OCI-LY1 (cell line): ENCODE measurements at regions not wholly inside any gene's neighbourhood (a gene's known extent, or its start where the extent isn't known, plus 50 kb on each side); places are given as distances from the start of the nearest gene placed in this dataset.

Source experiments
- H2AFZ ChIP-seq: fragments of 200-600 bp; sonication (generic), shearing (Covaris generic); 2 replicates; pipeline ENCODE4 v1.6.0; 2014; ENCODE audit warnings: antibody characterized with exemption, mild to moderate bottlenecking, low read length
- H3F3A ChIP-seq: fragments of 200-600 bp; sonication (generic), shearing (Covaris generic); 2 replicates; pipeline ENCODE4 v1.6.0; 2014; ENCODE audit warnings: mild to moderate bottlenecking, antibody characterized with exemption, low read length, moderate library complexity; ENCODE audit not compliant: insufficient read depth
- H3K27ac ChIP-seq: fragments of 200-600 bp; sonication (generic); 2 replicates; pipeline ENCODE4 v1.5.1; 2014; ENCODE audit warnings: low read length, mixed run types, mild to moderate bottlenecking, low read depth; ENCODE audit not compliant: poor library complexity, severe bottlenecking
- H3K27me3 ChIP-seq: fragments of 200-600 bp; sonication (generic); 2 replicates; pipeline ENCODE4 v1.6.0; 2014; ENCODE audit warnings: antibody characterized with exemption, mild to moderate bottlenecking, low read length, moderate library complexity; ENCODE audit not compliant: insufficient read depth
- H3K36me3 ChIP-seq: fragments of 200-600 bp; sonication (generic); 2 replicates; pipeline ENCODE4 v1.6.1; 2014; ENCODE audit warnings: mild to moderate bottlenecking, antibody characterized with exemption, low read length, moderate library complexity, mixed read lengths; ENCODE audit not compliant: insufficient read depth
- H3K4me1 ChIP-seq: fragments of 200-600 bp; sonication (generic); 2 replicates; pipeline ENCODE4 v1.5.1; 2014; ENCODE audit warnings: mild to moderate bottlenecking, low read length, moderate library complexity; ENCODE audit not compliant: insufficient read depth, severe bottlenecking
- H3K4me2 ChIP-seq: fragments of 200-600 bp; sonication (generic), shearing (Covaris generic); 2 replicates; pipeline ENCODE4 v1.6.1; 2014; ENCODE audit warnings: low read length
- H3K4me3 ChIP-seq: fragments of 200-600 bp; sonication (generic); 2 replicates; pipeline ENCODE4 v1.5.1; 2014; ENCODE audit warnings: low read length, low read depth, mild to moderate bottlenecking, mixed read lengths; ENCODE audit not compliant: poor library complexity, severe bottlenecking
- H3K79me2 ChIP-seq: fragments of 200-600 bp; shearing (Covaris generic); 2 replicates; pipeline ENCODE4 v1.6.1; 2016; ENCODE audit warnings: mixed run types, low read length, mixed read lengths; ENCODE audit not compliant: insufficient read depth
- H3K9ac ChIP-seq: fragments of 200-600 bp; sonication (generic), shearing (Covaris generic); 2 replicates; pipeline ENCODE4 v1.6.1; 2014; ENCODE audit warnings: mild to moderate bottlenecking, low read length, mixed read lengths
- H3K9me2 ChIP-seq: fragments of 200-600 bp; sonication (generic), shearing (Covaris generic); 2 replicates; pipeline ENCODE4 v1.6.1; 2014; ENCODE audit warnings: low read depth, mild to moderate bottlenecking, low read length, mixed read lengths
- H3K9me3 ChIP-seq: fragments of 200-600 bp; shearing (Covaris generic); 2 replicates; pipeline ENCODE4 v1.6.1; 2014; ENCODE audit warnings: low read length, mixed read lengths
- H4K20me1 ChIP-seq: fragments of 200-600 bp; sonication (generic), shearing (Covaris generic); 2 replicates; pipeline ENCODE4 v1.6.0; 2016; ENCODE audit warnings: mild to moderate bottlenecking, low read length; ENCODE audit not compliant: insufficient read depth
- CTCF ChIP-seq: fragments of 200-600 bp; sonication (generic), shearing (Covaris generic); IDR thresholded peaks from 2 replicates; pipeline ENCODE4 v1.5.1; 2017; ENCODE audit warnings: mild to moderate bottlenecking, antibody characterized with exemption, low read length, moderate library complexity, mixed read lengths
- EZH2 ChIP-seq: fragments of 200-600 bp; sonication (generic), shearing (Covaris generic); IDR thresholded peaks from 2 replicates; pipeline ENCODE4 v1.8.0; 2017; ENCODE audit warnings: borderline replicate concordance, mixed run types, mild to moderate bottlenecking, antibody characterized with exemption, low read length, moderate library complexity, mixed read lengths

- H2AFZ ChIP-seq: peak overlapping the region; percentile 52; the same call in 1 of the 2 replicates
- H3K9ac ChIP-seq: no peak overlapping the region
- no peaks in the 10 kb centered on the region for H3K36me3 ChIP-seq
- 0 out of 2 replicates have a peak overlapping the region, but pooled peaks have one; percentile 5 for H3K4me2 ChIP-seq
- H3K9me2 ChIP-seq: no peaks in the 10 kb centered on the region
- peaks cover 25% of the 10 kb centered on the region for H3K4me1 ChIP-seq
- H3F3A ChIP-seq: no peaks in the 10 kb centered on the region
- H4K20me1 ChIP-seq: no peaks in the 10 kb centered on the region
- no peaks in the 10 kb centered on the region for H3K79me2 ChIP-seq
- 0 out of 2 replicates have a peak, but pooled peaks cover under 1% of the 10 kb centered on the region for H3K9me3 ChIP-seq
- no peak overlapping the region for H3K27ac ChIP-seq
- H3K4me3 ChIP-seq: no peak overlapping the region
- TF ChIP-seq CTCF: no peak
- TF ChIP-seq EZH2: no peak
- H3K27me3 ChIP-seq: no peaks in the 10 kb centered on the region
Measured at GRCh38 chr4:133641191-133641590, 492.1 kb downstream of the PCDH10 start.

- Histone ChIP-seq H3K4me3 (no peak overlapping the region), H2AFZ (peak overlapping the region; percentile 71; the same call in 1 of the 2 replicates), H3K9ac (no peak overlapping the region), H3F3A (no peaks in the 10 kb centered on the region), H3K27ac (no peak overlapping the region), H3K9me2 (no peaks in the 10 kb centered on the region), H3K79me2 (no peaks in the 10 kb centered on the region), H4K20me1 (no peaks in the 10 kb centered on the region), H3K36me3 (no peaks in the 10 kb centered on the region), H3K4me1 (peaks cover 25% of the 10 kb centered on the region), H3K4me2 (peak overlapping the region; percentile 36; the same call in 1 of the 2 replicates), H3K27me3 (no peaks in the 10 kb centered on the region), H3K9me3 (peaks cover 5% of the 10 kb centered on the region; the same call in 1 of the 2 replicates)
- TF ChIP-seq EZH2: no peak
- TF ChIP-seq CTCF: no peak
Measured at GRCh38 chr4:133638751-133639150, 489.7 kb downstream of the PCDH10 start.

GRCh38 chr4:133637161-133637560 is 488.1 kb downstream of the PCDH10 start:
- Histone ChIP-seq H3K27ac (no peak overlapping the region), H3F3A (no peaks in the 10 kb centered on the region), H3K36me3 (no peaks in the 10 kb centered on the region), H3K4me3 (no peak overlapping the region), H3K4me2 (no peak overlapping the region), H3K79me2 (no peaks in the 10 kb centered on the region), H4K20me1 (no peaks in the 10 kb centered on the region), H2AFZ (no peak overlapping the region), H3K9ac (no peak overlapping the region), H3K27me3 (no peaks in the 10 kb centered on the region), H3K4me1 (peaks cover 18% of the 10 kb centered on the region), H3K9me3 (peaks cover 5% of the 10 kb centered on the region; the same call in 1 of the 2 replicates), H3K9me2 (no peaks in the 10 kb centered on the region)
- no peak for TF ChIP-seq EZH2
- no peak for TF ChIP-seq CTCF
